ENCODE measurements at regions not wholly inside any gene's neighbourhood (a gene's known extent, or its start where the extent isn't known, plus 50 kb on each side); places are given as distances from the start of the nearest gene placed in this dataset.

GRCh38 chr15:35254062-35254461, 169.0 kb upstream of the NANOGP8 start:
- DNase-seq (ENCODE audit: low spot score) (peak; percentile 16), ATAC-seq (peak; percentile 45)
- Histone ChIP-seq H3K79me2 (replicated peaks; ENCODE audit: insufficient read depth) (no peaks in the 10 kb centered on the region), H3K4me2 (peak overlapping the region; percentile 37), H3K4me3 (peak overlapping the region; percentile 1), H3K36me3 (ENCODE audit: insufficient read depth) (no peaks in the 10 kb centered on the region), H3F3A (replicated peaks; ENCODE audit: low read depth) (no peaks in the 10 kb centered on the region), H3K9me2 (ENCODE audit: insufficient read depth) (no peaks in the 10 kb centered on the region), H2AFZ (no peak overlapping the region), H3K4me1 (ENCODE audit: insufficient read depth) (peaks cover 28% of the 10 kb centered on the region), H3K27ac (ENCODE audit: low read depth) (peak overlapping the region; percentile 89), H3K27me3 (ENCODE audit: insufficient read depth) (no peaks in the 10 kb centered on the region), H4K20me1 (replicated peaks; ENCODE audit: insufficient read depth) (no peaks in the 10 kb centered on the region)
- TF ChIP-seq NANOG (IDR thresholded peaks at IDR 0.05; ENCODE audit: borderline replicate concordance) (peak; percentile 93), CREB1 (CRISPR knock-in tag; IDR thresholded peaks at IDR 0.05; ENCODE audit: low read depth) (no peak)
- H3K27me3 Mint-ChIP-seq (ENCODE audit: insufficient read depth, low read depth, poor library complexity): peaks cover 2% of the 10 kb centered on the region
- H3K9me3 Mint-ChIP-seq: no peaks in the 10 kb centered on the region
- no peak overlapping the region; the same call in 1 of the 2 replicates for H3K27ac Mint-ChIP-seq
- peak overlapping the region; percentile 49; the same call in 2 of the 3 replicates for H3K4me3 Mint-ChIP-seq
- H3K36me3 Mint-ChIP-seq (ENCODE audit: low read depth): no peaks in the 10 kb centered on the region
- peaks cover 51% of the 10 kb centered on the region for H3K4me1 Mint-ChIP-seq

- no peaks in the 10 kb centered on the region for H3K36me3 Mint-ChIP-seq (ENCODE audit: low read depth)
- ATAC-seq: no peak
- Histone ChIP-seq H3K4me2 (peak overlapping the region; percentile 37), H2AFZ (no peak overlapping the region), H3K27ac (ENCODE audit: low read depth) (no peak overlapping the region; the same call in 1 of the 2 replicates), H4K20me1 (replicated peaks; ENCODE audit: insufficient read depth) (no peaks in the 10 kb centered on the region), H3K27me3 (ENCODE audit: insufficient read depth) (no peaks in the 10 kb centered on the region), H3K79me2 (replicated peaks; ENCODE audit: insufficient read depth) (no peaks in the 10 kb centered on the region), H3K36me3 (ENCODE audit: insufficient read depth) (no peaks in the 10 kb centered on the region), H3K9me2 (ENCODE audit: insufficient read depth) (no peaks in the 10 kb centered on the region), H3K4me3 (no peak overlapping the region), H3K4me1 (ENCODE audit: insufficient read depth) (peaks cover 32% of the 10 kb centered on the region), H3F3A (replicated peaks; ENCODE audit: low read depth) (no peaks in the 10 kb centered on the region)
- H3K27me3 Mint-ChIP-seq (ENCODE audit: insufficient read depth, low read depth, poor library complexity): peaks cover 2% of the 10 kb centered on the region
- no peak for DNase-seq (ENCODE audit: low spot score)
- no peaks in the 10 kb centered on the region for H3K9me3 Mint-ChIP-seq
- H3K4me3 Mint-ChIP-seq: no peak overlapping the region
- TF ChIP-seq POLR2AphosphoS5 (IDR thresholded peaks at IDR 0.05; ENCODE audit: low read depth) (no peak), ZNF114 (CRISPR knock-in tag; IDR thresholded peaks at IDR 0.05) (no peak), EZH2phosphoT487 (IDR thresholded peaks at IDR 0.05; ENCODE audit: unreplicated experiment) (no peak), ETS1 (IDR thresholded peaks at IDR 0.05) (no peak)
- H3K4me1 Mint-ChIP-seq: peaks cover 56% of the 10 kb centered on the region
- H3K27ac Mint-ChIP-seq: peak overlapping the region; percentile 46; the same call in 1 of the 2 replicates
These were observed 167.3 kb upstream of the NANOGP8 start for GRCh38 chr15:35252351-35252865.

DNA sequence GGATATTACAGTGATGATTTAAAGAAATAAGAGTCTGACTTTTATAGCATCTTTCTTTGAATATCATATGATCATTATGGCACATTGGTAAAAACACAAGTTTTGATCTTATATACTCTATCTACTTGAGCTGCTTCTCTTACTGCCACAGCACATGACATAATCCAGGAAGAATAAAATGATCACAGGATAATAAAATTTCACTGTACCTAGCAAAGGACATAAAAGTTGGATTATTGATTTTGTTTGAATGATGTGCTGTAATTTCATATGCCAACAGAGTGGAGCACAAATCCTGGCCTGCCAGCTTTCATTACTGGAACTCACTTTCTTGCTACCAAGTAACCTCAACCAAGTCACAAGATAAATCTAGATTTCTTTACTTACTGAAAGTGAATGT, 162.1 kb upstream of the NANOGP8 start:
- no peaks in the 10 kb centered on the region for H3K79me2 ChIP-seq (replicated peaks; ENCODE audit: insufficient read depth)
- no peak overlapping the region; the same call in 1 of the 2 replicates for H3K27ac ChIP-seq (ENCODE audit: low read depth)
- H3K27me3 ChIP-seq (ENCODE audit: insufficient read depth): no peaks in the 10 kb centered on the region
- Mint-ChIP-seq H3K27me3 (ENCODE audit: insufficient read depth, low read depth, poor library complexity) (no peaks in the 10 kb centered on the region), H3K9me3 (no peaks in the 10 kb centered on the region), H3K4me1 (peaks cover 46% of the 10 kb centered on the region), H3K36me3 (ENCODE audit: low read depth) (no peaks in the 10 kb centered on the region), H3K27ac (no peak overlapping the region; the same call in 1 of the 2 replicates), H3K4me3 (no peak overlapping the region)
- no peaks in the 10 kb centered on the region for H3K36me3 ChIP-seq (ENCODE audit: insufficient read depth)
- no peak overlapping the region for H2AFZ ChIP-seq
- no peaks in the 10 kb centered on the region for H4K20me1 ChIP-seq (replicated peaks; ENCODE audit: insufficient read depth)
- H3K4me1 ChIP-seq (ENCODE audit: insufficient read depth): peaks cover 34% of the 10 kb centered on the region
- no peak overlapping the region for H3K4me2 ChIP-seq
- no peaks in the 10 kb centered on the region for H3K9me2 ChIP-seq (ENCODE audit: insufficient read depth)
- ATAC-seq (no peak), DNase-seq (ENCODE audit: low spot score) (no peak)
- no peak overlapping the region for H3K4me3 ChIP-seq
- no peaks in the 10 kb centered on the region for H3F3A ChIP-seq (replicated peaks; ENCODE audit: low read depth)
- TF ChIP-seq EZH2 (IDR thresholded peaks at IDR 0.05; ENCODE audit: low read depth, unreplicated experiment): no peak
- no peak for TF ChIP-seq CTCF (conservative IDR thresholded peaks at IDR 0.05; ENCODE audit: low read depth in 2 of 2)
- no peak for TF ChIP-seq POLR2AphosphoS5 (IDR thresholded peaks at IDR 0.05; ENCODE audit: low read depth)
- TF ChIP-seq ZNF114 (CRISPR knock-in tag; IDR thresholded peaks at IDR 0.05): no peak
- no peak for TF ChIP-seq STAT1 (IDR thresholded peaks at IDR 0.05; ENCODE audit: unreplicated experiment)
- TF ChIP-seq, protein P1, sequence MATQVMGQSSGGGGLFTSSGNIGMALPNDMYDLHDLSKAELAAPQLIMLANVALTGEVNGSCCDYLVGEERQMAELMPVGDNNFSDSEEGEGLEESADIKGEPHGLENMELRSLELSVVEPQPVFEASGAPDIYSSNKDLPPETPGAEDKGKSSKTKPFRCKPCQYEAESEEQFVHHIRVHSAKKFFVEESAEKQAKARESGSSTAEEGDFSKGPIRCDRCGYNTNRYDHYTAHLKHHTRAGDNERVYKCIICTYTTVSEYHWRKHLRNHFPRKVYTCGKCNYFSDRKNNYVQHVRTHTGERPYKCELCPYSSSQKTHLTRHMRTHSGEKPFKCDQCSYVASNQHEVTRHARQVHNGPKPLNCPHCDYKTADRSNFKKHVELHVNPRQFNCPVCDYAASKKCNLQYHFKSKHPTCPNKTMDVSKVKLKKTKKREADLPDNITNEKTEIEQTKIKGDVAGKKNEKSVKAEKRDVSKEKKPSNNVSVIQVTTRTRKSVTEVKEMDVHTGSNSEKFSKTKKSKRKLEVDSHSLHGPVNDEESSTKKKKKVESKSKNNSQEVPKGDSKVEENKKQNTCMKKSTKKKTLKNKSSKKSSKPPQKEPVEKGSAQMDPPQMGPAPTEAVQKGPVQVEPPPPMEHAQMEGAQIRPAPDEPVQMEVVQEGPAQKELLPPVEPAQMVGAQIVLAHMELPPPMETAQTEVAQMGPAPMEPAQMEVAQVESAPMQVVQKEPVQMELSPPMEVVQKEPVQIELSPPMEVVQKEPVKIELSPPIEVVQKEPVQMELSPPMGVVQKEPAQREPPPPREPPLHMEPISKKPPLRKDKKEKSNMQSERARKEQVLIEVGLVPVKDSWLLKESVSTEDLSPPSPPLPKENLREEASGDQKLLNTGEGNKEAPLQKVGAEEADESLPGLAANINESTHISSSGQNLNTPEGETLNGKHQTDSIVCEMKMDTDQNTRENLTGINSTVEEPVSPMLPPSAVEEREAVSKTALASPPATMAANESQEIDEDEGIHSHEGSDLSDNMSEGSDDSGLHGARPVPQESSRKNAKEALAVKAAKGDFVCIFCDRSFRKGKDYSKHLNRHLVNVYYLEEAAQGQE (IDR thresholded peaks at IDR 0.05; ENCODE audit: unreplicated experiment): no peak
- no peak for TF ChIP-seq ZNF331 (CRISPR knock-in tag; IDR thresholded peaks at IDR 0.05; ENCODE audit: low read depth)
- TF ChIP-seq JUNB (IDR thresholded peaks at IDR 0.05; ENCODE audit: unreplicated experiment): no peak
